ENCODE measurements at regions not wholly inside any gene's neighbourhood (a gene's known extent, or its start where the extent isn't known, plus 50 kb on each side); places are given as distances from the start of the nearest gene placed in this dataset.

DNA sequence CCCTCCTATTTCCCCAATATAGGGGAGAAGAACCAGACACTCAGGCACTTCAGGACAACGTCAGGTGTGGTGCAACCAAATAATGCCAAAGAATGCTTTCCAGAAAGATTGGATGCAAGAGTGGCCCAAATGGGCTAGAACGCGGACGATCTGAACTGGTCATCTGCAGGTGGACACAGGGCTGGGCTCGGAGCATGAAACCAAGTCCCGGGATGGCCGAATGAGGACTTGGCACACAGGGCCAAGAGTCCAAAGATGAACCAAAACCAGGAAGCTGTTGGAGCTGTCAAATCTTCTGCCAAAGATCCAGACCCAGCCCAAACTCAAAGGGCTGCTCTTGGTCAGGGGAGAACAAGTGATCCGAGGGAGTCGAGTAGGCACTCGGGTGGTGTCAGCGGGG, 143.9 kb upstream of the ARID1B start:
- ATAC-seq (ENCODE audit: low read depth) (no peak), DNase-seq (no peak)
- no peak overlapping the region for H4K5ac ChIP-seq (ENCODE audit: low read depth, low read length)
- BruUV-seq (replicated peaks): no TSS peak
- WGBS, 2 experiments (ENCODE audit: extremely low coverage in 2 of 2, insufficient read length in 1 of 2): 86% methylated on average over 6 of the region's 11 CpGs; no CpG with 5 or more reads in 1 of the 2 experiments
- ChIA-PET POLR2A (ENCODE audit: unreplicated experiment) (no interaction called here), CTCF (no interaction called here)
- no peak overlapping the region for H3K18ac ChIP-seq (ENCODE audit: low read depth, low read length)
- H4K91ac ChIP-seq (ENCODE audit: insufficient read depth, low read depth, low read length): no peak overlapping the region
- no peak overlapping the region for H2AK5ac ChIP-seq (ENCODE audit: low read depth, low read length)
- no peaks in the 10 kb centered on the region for H3K9me3 ChIP-seq (ENCODE audit: control insufficient read depth, insufficient read depth, low read length)
- dilution Hi-C loops (cut with HindIII; ENCODE audit: low sequenced_read_pairs, unreplicated experiment) (no loop called here), intact Hi-C loops (cut with micrococcal nuclease) (no loop called here), in situ Hi-C loops (cut with MboI; ENCODE audit: low sequenced_read_pairs) (no loop called here)
- TF ChIP-seq MAZ (IDR thresholded peaks at IDR 0.05; ENCODE audit: borderline replicate concordance, low read depth, low read length): no peak
- TF ChIP-seq, protein P1, sequence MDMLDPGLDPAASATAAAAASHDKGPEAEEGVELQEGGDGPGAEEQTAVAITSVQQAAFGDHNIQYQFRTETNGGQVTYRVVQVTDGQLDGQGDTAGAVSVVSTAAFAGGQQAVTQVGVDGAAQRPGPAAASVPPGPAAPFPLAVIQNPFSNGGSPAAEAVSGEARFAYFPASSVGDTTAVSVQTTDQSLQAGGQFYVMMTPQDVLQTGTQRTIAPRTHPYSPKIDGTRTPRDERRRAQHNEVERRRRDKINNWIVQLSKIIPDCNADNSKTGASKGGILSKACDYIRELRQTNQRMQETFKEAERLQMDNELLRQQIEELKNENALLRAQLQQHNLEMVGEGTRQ (IDR thresholded peaks at IDR 0.05; ENCODE audit: low read depth, low read length): no peak
- no peak for TF ChIP-seq BHLHE40 (IDR thresholded peaks at IDR 0.05; ENCODE audit: low read depth, low read length)
- no peak for TF ChIP-seq MXI1 (IDR thresholded peaks at IDR 0.05; ENCODE audit: borderline replicate concordance, low read depth, low read length)
- no peak for TF ChIP-seq SMC3 (IDR thresholded peaks at IDR 0.05; ENCODE audit: low read depth, low read length)
- TF ChIP-seq MAFK (IDR thresholded peaks at IDR 0.05; ENCODE audit: low read depth, low read length): no peak
- no peak for TF ChIP-seq RAD21 (IDR thresholded peaks at IDR 0.05; ENCODE audit: low read length)
- no peak for TF ChIP-seq FOS (IDR thresholded peaks at IDR 0.05; ENCODE audit: low read depth, low read length)
- TF ChIP-seq RFX5 (IDR thresholded peaks at IDR 0.05; ENCODE audit: low read depth, low read length): no peak
- TF ChIP-seq POLR2A (IDR thresholded peaks at IDR 0.05; ENCODE audit: low read depth, low read length): no peak
- TF ChIP-seq CEBPB (IDR thresholded peaks at IDR 0.05; ENCODE audit: low read depth, low read length): no peak
- TF ChIP-seq, protein P2, sequence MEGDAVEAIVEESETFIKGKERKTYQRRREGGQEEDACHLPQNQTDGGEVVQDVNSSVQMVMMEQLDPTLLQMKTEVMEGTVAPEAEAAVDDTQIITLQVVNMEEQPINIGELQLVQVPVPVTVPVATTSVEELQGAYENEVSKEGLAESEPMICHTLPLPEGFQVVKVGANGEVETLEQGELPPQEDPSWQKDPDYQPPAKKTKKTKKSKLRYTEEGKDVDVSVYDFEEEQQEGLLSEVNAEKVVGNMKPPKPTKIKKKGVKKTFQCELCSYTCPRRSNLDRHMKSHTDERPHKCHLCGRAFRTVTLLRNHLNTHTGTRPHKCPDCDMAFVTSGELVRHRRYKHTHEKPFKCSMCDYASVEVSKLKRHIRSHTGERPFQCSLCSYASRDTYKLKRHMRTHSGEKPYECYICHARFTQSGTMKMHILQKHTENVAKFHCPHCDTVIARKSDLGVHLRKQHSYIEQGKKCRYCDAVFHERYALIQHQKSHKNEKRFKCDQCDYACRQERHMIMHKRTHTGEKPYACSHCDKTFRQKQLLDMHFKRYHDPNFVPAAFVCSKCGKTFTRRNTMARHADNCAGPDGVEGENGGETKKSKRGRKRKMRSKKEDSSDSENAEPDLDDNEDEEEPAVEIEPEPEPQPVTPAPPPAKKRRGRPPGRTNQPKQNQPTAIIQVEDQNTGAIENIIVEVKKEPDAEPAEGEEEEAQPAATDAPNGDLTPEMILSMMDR (conservative IDR thresholded peaks at IDR 0.05; ENCODE audit: low read depth, low read length): no peak
- TF ChIP-seq NFE2L2 (IDR thresholded peaks at IDR 0.05; ENCODE audit: low read depth, low read length): no peak
- TF ChIP-seq, protein P3, sequence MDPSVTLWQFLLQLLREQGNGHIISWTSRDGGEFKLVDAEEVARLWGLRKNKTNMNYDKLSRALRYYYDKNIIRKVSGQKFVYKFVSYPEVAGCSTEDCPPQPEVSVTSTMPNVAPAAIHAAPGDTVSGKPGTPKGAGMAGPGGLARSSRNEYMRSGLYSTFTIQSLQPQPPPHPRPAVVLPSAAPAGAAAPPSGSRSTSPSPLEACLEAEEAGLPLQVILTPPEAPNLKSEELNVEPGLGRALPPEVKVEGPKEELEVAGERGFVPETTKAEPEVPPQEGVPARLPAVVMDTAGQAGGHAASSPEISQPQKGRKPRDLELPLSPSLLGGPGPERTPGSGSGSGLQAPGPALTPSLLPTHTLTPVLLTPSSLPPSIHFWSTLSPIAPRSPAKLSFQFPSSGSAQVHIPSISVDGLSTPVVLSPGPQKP (IDR thresholded peaks at IDR 0.05; ENCODE audit: borderline replicate concordance, low read depth, low read length): no peak
- no peak overlapping the region for H3K56ac ChIP-seq (ENCODE audit: extremely low read depth, insufficient read depth, low read length)
- H3K4ac ChIP-seq (ENCODE audit: low read depth, low read length): no peak overlapping the region
- no peaks in the 10 kb centered on the region for H4K20me1 ChIP-seq (ENCODE audit: insufficient read depth, low read length)
- H3K14ac ChIP-seq (replicated peaks; ENCODE audit: low read depth, low read length): no peak overlapping the region
- no peaks in the 10 kb centered on the region for H3K79me1 ChIP-seq (ENCODE audit: low read depth in 1 of 2, low read length in 2 of 2)
- H3K4me3 ChIP-seq (ENCODE audit: insufficient read depth, low read depth, low read length): no peak overlapping the region
- H3K4me2 ChIP-seq (ENCODE audit: low read depth, low read length): no peak overlapping the region
- H3K27ac ChIP-seq (ENCODE audit: insufficient read depth, low read length): no peak overlapping the region
- H2AFZ ChIP-seq (replicated peaks; ENCODE audit: low read length, poor library complexity): peak overlapping the region; percentile 17
- H2BK120ac ChIP-seq (ENCODE audit: low read depth, low read length): no peak overlapping the region
- no peak overlapping the region for H2BK20ac ChIP-seq (ENCODE audit: low read depth, low read length)
- no peaks in the 10 kb centered on the region for H3K27me3 ChIP-seq (ENCODE audit: control insufficient read depth, insufficient read depth, low read length)
- no peak overlapping the region for H2BK15ac ChIP-seq (ENCODE audit: low read depth, low read length)
- H3K23ac ChIP-seq (ENCODE audit: low read depth, low read length): no peak overlapping the region
- H4K8ac ChIP-seq (ENCODE audit: low read depth in 2 of 2, low read length in 2 of 2): no peak overlapping the region
- H3K36me3 ChIP-seq (ENCODE audit: control insufficient read depth, insufficient read depth, low read length): no peaks in the 10 kb centered on the region
- peaks cover 4% of the 10 kb centered on the region; the same call in 1 of the 2 replicates for H3K4me1 ChIP-seq (ENCODE audit: control insufficient read depth, insufficient read depth, low read length)
- H2BK5ac ChIP-seq (ENCODE audit: low read depth, low read length, poor library complexity, severe bottlenecking): no peak overlapping the region
- no peak overlapping the region for H2AK9ac ChIP-seq (replicated peaks; ENCODE audit: low read depth, low read length, poor library complexity)
- H3K9me1 ChIP-seq (ENCODE audit: insufficient read depth, low read length): no peaks in the 10 kb centered on the region
- H3K9ac ChIP-seq (ENCODE audit: low read depth, low read length): no peak overlapping the region
